OCI-LY7 (cell line): ENCODE measurements at regions not wholly inside any gene's neighbourhood (a gene's known extent, or its start where the extent isn't known, plus 50 kb on each side); places are given as distances from the start of the nearest gene placed in this dataset.

Experiments
- CTCF ChIP-seq: fragments of 200-600 bp; sonication (generic); conservative IDR thresholded peaks from 2 replicates; pipeline ENCODE4 v1.5.1; 2014; ENCODE audit warnings: mild to moderate bottlenecking, antibody characterized with exemption, low read length, moderate library complexity, mixed read lengths
- EZH2phosphoT487 ChIP-seq: fragments of 200-600 bp; sonication (generic); IDR thresholded peaks from 2 replicates; pipeline ENCODE4 v1.6.1; 2018; ENCODE audit warnings: low read depth, borderline replicate concordance, mild to moderate bottlenecking, mixed run types, antibody characterized with exemption, low read length, moderate library complexity, mixed read lengths

GRCh38 chr1:182003953-182004586 lies 57.4 kb downstream of the ZNF648 start:
- TF ChIP-seq CTCF = peak; percentile 58
- TF ChIP-seq EZH2phosphoT487 = no peak
